ENCODE measurements at regions not wholly inside any gene's neighbourhood (a gene's known extent, or its start where the extent isn't known, plus 50 kb on each side); places are given as distances from the start of the nearest gene placed in this dataset.

DNA sequence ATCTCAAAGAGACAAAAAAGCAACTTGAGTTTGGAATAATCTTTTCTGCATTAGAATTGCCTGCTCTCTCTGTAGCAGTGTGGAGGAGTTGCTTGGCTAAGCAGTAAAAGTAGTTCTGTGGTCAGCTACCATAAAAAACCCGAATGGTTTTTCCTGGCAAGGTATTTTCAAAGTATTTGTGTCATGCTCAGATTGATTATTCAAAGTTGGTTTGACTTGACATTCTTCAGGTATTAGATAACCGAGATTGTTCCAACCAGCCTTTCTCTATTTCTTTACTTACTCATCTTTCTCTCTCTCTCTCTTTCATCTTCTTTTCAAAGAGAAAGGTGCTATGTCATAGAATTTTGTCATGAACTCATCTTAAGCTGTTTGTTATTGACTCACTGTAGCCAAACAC lies 404.9 kb downstream of the CPS1 start:
- no peaks in the 10 kb centered on the region for H3K36me3 ChIP-seq (ENCODE audit: control insufficient read depth in 4 of 4, insufficient read depth in 3 of 4, low read depth in 1 of 4, low read length in 3 of 4)
- H3K4me1 ChIP-seq (ENCODE audit: control insufficient read depth in 4 of 4, insufficient read depth in 4 of 4, low read length in 3 of 4): no peaks in the 10 kb centered on the region
- DNase-seq (ENCODE audit: low spot score): no peak
- TF ChIP-seq TAF1 (conservative IDR thresholded peaks at IDR 0.05) (no peak), RXRA (IDR thresholded peaks at IDR 0.05) (no peak), ATF3 (IDR thresholded peaks at IDR 0.05) (no peak), RAD21 (IDR thresholded peaks at IDR 0.05) (no peak), YY1 (IDR thresholded peaks at IDR 0.05) (no peak), REST (IDR thresholded peaks at IDR 0.05) (no peak), SP1 (IDR thresholded peaks at IDR 0.05) (no peak), GABPA (IDR thresholded peaks at IDR 0.05 in 1 of 2, conservative IDR thresholded peaks at IDR 0.05 in 1 of 2) (no peak)
- TF ChIP-seq, protein P1, sequence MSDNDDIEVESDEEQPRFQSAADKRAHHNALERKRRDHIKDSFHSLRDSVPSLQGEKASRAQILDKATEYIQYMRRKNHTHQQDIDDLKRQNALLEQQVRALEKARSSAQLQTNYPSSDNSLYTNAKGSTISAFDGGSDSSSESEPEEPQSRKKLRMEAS (IDR thresholded peaks at IDR 0.05): no peak
- TF ChIP-seq, protein P2, sequence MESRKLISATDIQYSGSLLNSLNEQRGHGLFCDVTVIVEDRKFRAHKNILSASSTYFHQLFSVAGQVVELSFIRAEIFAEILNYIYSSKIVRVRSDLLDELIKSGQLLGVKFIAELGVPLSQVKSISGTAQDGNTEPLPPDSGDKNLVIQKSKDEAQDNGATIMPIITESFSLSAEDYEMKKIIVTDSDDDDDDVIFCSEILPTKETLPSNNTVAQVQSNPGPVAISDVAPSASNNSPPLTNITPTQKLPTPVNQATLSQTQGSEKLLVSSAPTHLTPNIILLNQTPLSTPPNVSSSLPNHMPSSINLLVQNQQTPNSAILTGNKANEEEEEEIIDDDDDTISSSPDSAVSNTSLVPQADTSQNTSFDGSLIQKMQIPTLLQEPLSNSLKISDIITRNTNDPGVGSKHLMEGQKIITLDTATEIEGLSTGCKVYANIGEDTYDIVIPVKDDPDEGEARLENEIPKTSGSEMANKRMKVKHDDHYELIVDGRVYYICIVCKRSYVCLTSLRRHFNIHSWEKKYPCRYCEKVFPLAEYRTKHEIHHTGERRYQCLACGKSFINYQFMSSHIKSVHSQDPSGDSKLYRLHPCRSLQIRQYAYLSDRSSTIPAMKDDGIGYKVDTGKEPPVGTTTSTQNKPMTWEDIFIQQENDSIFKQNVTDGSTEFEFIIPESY (IDR thresholded peaks at IDR 0.05): no peak
- no peaks in the 10 kb centered on the region for H3K9me3 ChIP-seq (ENCODE audit: control insufficient read depth in 4 of 4, low read length in 3 of 4)
- WGBS: 49% methylated on average over 2 of the region's 2 CpGs
- H3K27me3 ChIP-seq (ENCODE audit: control insufficient read depth in 4 of 4, insufficient read depth in 4 of 4, low read length in 3 of 4): no peaks in the 10 kb centered on the region
- H3K4me3 ChIP-seq (ENCODE audit: low read depth in 1 of 3, low read length in 3 of 3): no peak overlapping the region
- H3K27ac ChIP-seq (ENCODE audit: low read depth in 1 of 2, low read length in 2 of 2): no peak overlapping the region
- no peak overlapping the region for H3K9ac ChIP-seq (ENCODE audit: low read depth in 1 of 2, low read length in 2 of 2)

GRCh38 chr2:210963386-210963785 lies 407.0 kb downstream of the CPS1 start:
- DNase-seq (ENCODE audit: low spot score): no peak
- Histone ChIP-seq H3K4me3 (ENCODE audit: low read depth in 1 of 3, low read length in 3 of 3) (no peak overlapping the region), H3K36me3 (ENCODE audit: control insufficient read depth in 4 of 4, insufficient read depth in 3 of 4, low read depth in 1 of 4, low read length in 3 of 4) (no peaks in the 10 kb centered on the region), H3K9ac (ENCODE audit: low read depth in 1 of 2, low read length in 2 of 2) (no peak overlapping the region), H3K4me1 (ENCODE audit: control insufficient read depth in 4 of 4, insufficient read depth in 4 of 4, low read length in 3 of 4) (no peaks in the 10 kb centered on the region), H3K27me3 (ENCODE audit: control insufficient read depth in 4 of 4, insufficient read depth in 4 of 4, low read length in 3 of 4) (no peaks in the 10 kb centered on the region), H3K27ac (ENCODE audit: low read depth in 1 of 2, low read length in 2 of 2) (no peak overlapping the region), H3K9me3 (ENCODE audit: control insufficient read depth in 4 of 4, low read length in 3 of 4) (no peaks in the 10 kb centered on the region)
- 59% methylated on average over 2 of the region's 2 CpGs for WGBS
- no peak for TF ChIP-seq RXRA (IDR thresholded peaks at IDR 0.05)
- no peak for TF ChIP-seq YY1 (IDR thresholded peaks at IDR 0.05)
- no peak for TF ChIP-seq TAF1 (conservative IDR thresholded peaks at IDR 0.05)
- TF ChIP-seq, protein P2 (IDR thresholded peaks at IDR 0.05): no peak
- TF ChIP-seq NR2F2 (IDR thresholded peaks at IDR 0.05): no peak
- no peak for TF ChIP-seq GABPA (IDR thresholded peaks at IDR 0.05 in 1 of 2, conservative IDR thresholded peaks at IDR 0.05 in 1 of 2)
- TF ChIP-seq SP1 (IDR thresholded peaks at IDR 0.05): no peak

Data from liver (tissue), 7 donors.